NCI-H345 treated with DMSO at 0.1 percent for 48 hours (cell line): ENCODE measurements at regions not wholly inside any gene's neighbourhood (a gene's known extent, or its start where the extent isn't known, plus 50 kb on each side); places are given as distances from the start of the nearest gene placed in this dataset.
"Not testable (repeated sequence)": the region's sequence is repeated elsewhere in the genome, so short reads cannot be mapped to it uniquely, and the experiment has no call there.

Experiments
- DNase-seq: peaks from one replicate; lab custom pipeline; 2025; ENCODE audit not compliant: unreplicated experiment; lab: John Stamatoyannopoulos, UW

DNA sequence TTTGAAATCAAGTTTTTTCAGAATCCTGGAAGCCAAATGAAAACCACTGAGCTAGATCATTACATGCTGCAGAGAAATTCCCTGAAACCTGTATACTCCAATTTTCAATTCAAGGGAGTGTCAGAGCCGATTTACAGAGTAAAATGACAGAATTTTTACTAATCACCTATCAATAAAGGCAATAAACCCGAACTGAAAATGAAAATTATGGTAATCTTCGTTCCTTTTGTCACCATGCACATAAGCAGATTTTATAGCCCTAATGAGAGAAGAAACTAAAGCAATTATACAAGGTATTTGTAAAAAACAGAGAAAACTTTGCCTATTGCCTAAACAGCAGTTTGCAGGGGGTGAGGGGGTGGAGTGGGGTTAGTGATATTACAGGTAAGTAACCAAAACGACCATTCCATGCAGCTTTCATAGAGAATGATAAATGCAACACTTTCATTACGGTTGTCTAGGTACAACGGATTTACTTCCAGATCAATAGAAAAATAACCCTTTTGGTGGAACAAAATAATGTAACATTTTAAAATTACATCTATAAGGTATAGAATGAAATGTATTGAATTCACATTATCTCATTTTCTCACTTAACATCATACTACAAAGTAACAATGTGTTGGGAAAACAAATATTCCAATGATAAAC, 115.2 kb upstream of the BEND6 start:
- no peak for DNase-seq

DNA sequence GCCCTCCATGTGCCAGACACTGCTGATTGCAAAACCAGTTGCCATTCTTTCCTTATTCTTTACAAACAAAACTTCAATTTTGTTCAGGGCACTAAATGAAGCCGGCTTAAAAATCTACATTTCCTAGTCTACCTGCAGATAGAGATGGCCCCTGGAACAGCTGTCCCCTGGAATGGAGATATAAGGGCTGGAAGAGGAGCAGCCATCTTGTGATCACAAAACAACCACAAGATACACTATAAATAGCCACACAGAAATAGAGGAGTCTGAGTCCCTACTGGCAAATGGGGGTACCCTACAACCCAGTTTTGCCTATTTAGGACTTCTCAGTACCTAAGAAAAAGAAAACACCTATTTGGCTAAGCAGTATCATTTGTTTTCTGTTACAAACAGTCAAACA, 115.9 kb upstream of the BEND6 start:
- DNase-seq: no peak

GRCh38 chr6:56838016-56838555, 116.8 kb upstream of the BEND6 start:
- no peak for DNase-seq

- DNase-seq: no peak
Observed at GRCh38 chr6:56837322-56837894, 117.5 kb upstream of the BEND6 start.

- DNase-seq: no peak
Observed at GRCh38 chr6:56835612-56836011, 119.3 kb upstream of the BEND6 start.

DNA sequence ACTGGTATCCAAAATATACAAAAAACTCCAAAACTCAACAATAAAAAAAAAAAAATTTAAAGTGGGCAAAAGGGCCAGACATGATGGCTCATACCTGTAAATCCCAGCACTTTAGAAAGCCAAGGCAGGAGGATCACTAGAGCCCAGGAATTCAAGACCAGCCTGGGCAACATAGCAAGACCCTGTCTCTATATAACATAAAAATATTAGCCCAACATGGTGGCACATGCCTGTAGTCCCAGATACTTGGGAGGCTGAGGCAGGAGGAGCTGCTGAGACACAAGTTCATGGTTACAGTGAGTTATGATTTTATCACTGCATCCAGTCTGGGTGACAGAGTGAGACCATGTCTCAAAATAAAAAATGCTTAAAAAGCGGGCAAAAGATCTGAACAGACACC, 121.0 kb upstream of the BEND6 start:
- DNase-seq: no peak

DNA sequence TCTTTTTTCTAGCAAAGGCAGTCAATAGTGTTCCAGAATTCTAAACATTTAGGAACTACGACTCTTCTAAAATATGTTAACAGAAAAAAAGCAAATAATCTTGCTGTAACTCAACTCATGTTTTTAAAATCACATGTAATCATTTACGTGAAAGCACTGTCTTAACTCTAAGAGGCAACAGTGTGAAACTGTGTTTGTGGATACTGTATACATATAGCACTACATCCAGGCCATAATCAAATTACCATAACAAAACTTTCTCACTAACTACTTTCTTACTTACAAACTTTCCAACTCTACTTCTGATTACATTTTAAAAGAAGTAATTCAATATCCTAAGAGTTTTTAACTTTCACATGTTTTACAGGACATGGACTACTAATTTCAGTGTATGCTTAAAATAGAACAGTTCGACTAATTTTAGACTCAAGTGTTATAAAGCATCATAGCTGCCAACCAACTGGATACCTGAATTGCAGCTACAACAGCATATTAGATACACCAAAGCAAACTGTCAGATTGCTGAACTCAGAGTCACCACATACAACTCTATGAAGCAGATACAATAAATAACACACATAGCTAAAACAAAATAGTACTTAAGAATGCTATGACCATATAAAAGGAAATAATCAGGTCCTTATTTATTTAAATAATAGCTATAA, 121.6 kb upstream of the BEND6 start:
- DNase-seq: no peak

- no peak for DNase-seq
Observed at GRCh38 chr6:56832225-56832624, 122.7 kb upstream of the BEND6 start.

DNA sequence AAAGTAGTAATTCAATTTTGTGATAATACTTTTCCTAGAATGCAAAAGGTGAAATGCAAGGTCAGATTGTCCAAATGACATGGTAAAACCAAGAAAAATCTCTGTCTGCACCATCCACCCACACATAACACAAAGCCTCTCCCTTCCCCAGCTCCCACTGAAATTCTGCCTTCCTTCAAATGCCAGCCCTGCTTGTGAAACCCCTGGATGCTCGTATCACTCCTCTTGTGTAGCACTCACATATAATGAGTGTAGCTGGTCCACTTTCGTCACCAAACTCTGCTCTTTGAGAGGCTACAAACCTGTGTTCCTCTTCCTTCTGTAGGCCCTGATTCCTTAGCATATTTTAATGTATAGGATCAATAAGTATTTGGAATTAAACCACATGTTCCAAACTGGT, 123.6 kb upstream of the BEND6 start:
- DNase-seq: no peak

DNA sequence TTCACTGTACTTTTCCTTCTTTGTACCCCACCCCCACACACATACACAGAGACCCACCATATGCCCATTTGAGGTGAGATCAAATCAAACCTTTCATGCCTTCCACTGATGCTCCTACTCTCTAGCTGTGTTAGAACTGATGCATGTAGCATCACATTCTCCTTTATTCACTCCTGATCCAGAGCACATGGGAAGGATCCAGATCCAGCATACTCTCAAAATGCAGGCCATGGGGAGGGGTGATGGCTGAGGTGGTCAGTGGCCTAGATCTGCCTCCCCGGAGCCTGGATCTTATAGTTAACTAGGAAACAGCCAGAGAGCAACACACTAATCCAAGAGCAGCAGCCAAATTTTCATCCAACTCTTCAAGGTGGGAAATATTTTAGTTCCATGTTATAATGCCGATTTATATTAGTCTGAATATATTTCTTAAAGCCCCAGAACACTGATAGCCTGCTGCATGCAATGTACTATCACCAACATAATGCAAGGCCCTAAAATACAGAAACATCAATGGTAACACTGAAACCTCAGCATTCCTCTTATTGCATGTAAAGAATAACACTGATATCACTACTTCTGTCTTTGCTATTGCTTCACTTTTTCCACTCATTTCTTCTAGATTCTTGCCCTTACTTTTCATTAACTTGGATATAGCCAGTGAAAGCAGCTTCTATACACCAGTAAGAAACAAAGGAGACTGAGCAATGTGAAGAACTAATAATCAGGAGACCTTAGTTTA, 126.8 kb upstream of the BEND6 start:
- DNase-seq: no peak

GRCh38 chr6:56824431-56824830, 130.5 kb upstream of the BEND6 start:
- DNase-seq: not testable (repeated sequence)

GRCh38 chr6:56821005-56821432, 133.9 kb upstream of the BEND6 start:
- no peak for DNase-seq

DNA sequence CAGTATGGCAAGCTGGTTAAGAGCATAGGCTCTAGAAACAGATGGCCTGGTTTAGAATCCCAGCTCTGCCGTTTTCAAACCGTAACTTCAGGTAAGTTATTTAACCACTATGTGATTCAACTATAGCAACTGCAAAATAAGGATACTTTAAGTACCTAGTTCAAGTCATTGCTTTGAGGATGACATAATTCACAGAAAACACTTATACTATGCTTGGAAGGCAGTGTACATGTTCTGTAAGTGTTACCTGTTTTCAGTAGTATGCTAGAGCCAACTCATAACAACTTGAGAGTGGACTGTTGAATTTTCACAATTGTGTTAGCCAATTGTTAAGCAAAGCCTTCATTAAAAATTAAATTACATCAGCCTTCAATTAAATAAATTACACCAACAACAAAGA, 134.8 kb upstream of the BEND6 start:
- DNase-seq: no peak

DNA sequence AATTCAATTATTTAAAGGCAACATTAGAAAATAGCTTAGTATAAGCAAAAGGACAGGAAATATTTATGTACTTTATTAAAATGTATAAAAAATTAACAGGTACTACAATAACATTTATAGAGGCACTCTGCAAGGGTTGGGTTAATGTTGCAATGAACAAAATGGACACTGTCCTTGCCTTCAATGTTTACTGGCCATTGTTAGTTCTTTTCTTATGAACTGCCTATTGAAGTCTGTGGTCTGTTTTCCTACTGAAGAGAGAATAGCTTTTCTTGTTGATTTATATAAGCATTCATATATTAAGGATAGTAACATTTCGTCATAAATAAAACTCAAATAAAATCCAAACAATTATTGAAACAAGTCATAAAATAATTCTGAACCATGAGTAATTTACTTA, 135.3 kb upstream of the BEND6 start:
- no peak for DNase-seq

GRCh38 chr6:56816370-56816769, 138.5 kb upstream of the BEND6 start:
- DNase-seq: no peak

DNA sequence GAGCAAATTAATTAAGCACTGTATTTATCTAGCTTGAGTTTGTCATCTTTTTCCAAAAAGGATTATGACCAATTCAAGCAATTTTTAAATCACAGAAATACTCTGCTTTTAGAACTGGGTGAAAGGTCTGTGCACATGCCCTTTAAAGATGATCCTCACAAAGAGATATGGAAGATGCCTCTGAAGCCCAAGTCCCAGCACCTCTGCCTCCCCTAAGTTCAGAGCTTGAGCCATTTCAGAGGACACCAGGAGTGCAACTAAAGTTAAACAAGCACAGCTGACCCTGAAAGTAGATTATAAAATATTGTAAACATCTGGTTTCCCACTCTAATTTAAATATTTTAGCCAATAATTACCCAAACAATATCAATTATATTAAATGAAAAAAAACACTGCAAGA, 139.5 kb upstream of the BEND6 start:
- DNase-seq: no peak

GRCh38 chr6:56814802-56815201, 140.1 kb upstream of the BEND6 start:
- no peak for DNase-seq

GRCh38 chr6:56814308-56814707, 140.6 kb upstream of the BEND6 start:
- DNase-seq: no peak

DNA sequence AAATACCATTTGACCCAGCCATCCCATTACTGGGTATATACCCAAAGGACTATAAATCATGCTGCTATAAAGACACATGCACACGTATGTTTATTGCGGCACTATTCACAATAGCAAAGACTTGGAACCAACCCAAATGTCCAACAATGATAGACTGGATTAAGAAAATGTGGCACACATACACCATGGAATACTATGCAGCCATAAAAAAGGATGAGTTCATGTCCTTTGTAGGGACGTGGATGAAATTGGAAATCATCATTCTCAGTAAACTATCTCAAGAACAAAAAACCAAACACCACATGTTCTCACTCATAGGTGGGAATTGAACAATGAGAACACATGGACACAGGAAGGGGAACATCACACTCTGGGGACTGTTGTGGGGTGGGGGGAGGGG, 142.1 kb upstream of the BEND6 start:
- not testable (repeated sequence) for DNase-seq

DNA sequence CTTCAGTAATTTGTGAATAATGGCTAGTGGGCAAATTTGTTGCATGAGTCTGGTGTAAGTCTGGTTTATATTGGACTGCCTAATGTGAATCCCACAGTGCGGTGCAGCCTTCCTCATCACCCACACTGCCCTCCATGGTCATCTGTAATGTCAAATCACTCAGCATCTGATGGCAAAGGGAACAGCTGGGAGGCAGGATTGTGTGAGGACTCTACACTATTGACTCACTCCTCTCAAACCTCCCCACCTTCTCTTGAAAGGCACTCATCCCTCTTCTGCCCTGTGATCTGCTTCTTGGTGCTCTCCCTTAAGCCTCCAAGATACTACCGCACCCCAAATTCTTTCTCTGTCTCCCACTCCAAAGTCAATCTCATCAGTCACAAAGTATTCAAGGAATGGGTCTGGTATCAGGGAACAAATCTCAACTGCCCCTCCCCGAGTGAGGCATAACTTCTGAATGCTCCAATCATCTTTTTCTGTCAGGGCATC, 146.0 kb upstream of the BEND6 start:
- DNase-seq: no peak

DNA sequence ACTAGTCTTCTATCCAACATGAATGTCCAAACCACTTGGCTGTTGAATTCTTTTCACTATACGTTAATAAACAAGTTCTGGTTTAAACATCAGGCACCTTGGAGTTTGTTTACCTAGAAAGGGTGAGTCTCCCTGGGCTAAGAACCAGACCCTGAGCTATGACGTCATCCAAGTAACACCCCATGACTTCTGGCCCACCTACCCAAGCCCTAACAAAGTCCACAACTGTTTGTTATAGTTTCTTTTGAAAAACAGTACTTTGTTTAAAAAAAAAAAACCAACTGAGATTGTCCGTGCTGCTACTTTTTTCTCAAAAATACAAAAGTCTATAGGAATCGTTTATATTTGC, 146.9 kb upstream of the BEND6 start:
- no peak for DNase-seq
